ENCODE measurements at regions not wholly inside any gene's neighbourhood (a gene's known extent, or its start where the extent isn't known, plus 50 kb on each side); places are given as distances from the start of the nearest gene placed in this dataset.

DNA sequence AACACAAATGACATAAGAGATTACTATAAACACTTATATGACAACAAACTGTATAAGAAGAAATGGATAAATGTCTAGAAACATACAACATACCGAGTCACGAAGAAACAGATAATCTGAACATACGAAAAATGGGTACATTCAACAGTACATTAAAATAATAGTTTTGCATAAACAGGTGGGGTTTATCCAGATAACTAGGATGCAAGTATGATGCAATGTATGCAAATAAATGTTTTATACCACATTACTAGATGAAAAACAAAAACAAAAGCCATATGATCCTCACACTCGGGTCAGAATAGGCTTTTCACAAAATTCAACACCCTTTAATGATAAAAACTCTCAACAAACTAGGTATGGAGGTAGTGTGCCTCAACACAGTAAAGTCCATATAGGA lies 1585.7 kb downstream of the BRINP3 start:
- TF ChIP-seq CTCF (conservative IDR thresholded peaks at IDR 0.05; ENCODE audit: low read depth, low read length), result no peak
- H3K4me3 ChIP-seq (ENCODE audit: low read depth, low read length), result no peak overlapping the region
- DNase-seq (ENCODE audit: low read depth), result no peak

DNA sequence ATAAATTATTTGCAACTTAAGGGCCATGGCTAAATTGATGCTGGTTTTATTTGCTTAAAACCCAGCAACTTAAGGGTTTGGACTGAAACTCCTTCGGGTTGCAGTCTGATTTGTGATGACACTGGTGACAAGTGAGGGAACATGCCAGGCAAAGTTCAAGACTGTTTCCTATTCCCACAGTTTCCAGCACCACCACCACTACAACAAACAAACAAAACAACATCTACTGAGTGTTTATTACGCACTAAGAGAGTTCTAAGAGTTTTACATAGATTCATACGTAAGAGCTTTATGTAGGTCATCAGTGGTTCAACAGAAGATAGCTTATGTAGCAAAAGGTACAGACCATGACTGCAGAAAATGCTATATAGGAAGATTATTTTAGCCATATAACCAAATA lies 1582.1 kb downstream of the BRINP3 start:
- H3K4me3 ChIP-seq (ENCODE audit: low read depth, low read length), result no peak overlapping the region
- DNase-seq (ENCODE audit: low read depth), result no peak
- no peak for TF ChIP-seq CTCF (conservative IDR thresholded peaks at IDR 0.05; ENCODE audit: low read depth, low read length)

DNA sequence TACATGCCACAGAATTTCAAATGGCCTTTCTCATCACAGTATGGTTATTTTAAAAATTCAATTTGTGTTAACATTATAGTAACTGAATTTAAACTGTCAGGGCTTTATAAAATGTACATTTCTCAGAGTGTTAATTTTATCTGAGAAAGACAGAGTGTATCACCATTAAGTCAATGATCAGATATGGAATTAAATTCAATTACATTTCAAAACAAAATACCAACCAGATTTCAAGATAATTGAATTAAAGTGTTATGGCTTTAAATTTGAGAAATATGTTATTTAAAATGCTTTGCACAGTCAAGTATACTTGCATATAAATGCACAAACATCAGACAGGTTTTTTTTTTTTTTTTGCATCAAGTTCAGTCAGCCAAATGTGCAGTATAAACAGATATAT lies 1574.4 kb downstream of the BRINP3 start:
- no peak for DNase-seq (ENCODE audit: low read depth)
- TF ChIP-seq CTCF (conservative IDR thresholded peaks at IDR 0.05; ENCODE audit: low read depth, low read length), result no peak
- H3K4me3 ChIP-seq (ENCODE audit: low read depth, low read length), result no peak overlapping the region

GRCh38 chr1:188904201-188904600 lies 1573.5 kb downstream of the BRINP3 start:
- no peak for TF ChIP-seq CTCF (conservative IDR thresholded peaks at IDR 0.05; ENCODE audit: low read depth, low read length)
- no peak overlapping the region for H3K4me3 ChIP-seq (ENCODE audit: low read depth, low read length)
- no peak for DNase-seq (ENCODE audit: low read depth)

DNA sequence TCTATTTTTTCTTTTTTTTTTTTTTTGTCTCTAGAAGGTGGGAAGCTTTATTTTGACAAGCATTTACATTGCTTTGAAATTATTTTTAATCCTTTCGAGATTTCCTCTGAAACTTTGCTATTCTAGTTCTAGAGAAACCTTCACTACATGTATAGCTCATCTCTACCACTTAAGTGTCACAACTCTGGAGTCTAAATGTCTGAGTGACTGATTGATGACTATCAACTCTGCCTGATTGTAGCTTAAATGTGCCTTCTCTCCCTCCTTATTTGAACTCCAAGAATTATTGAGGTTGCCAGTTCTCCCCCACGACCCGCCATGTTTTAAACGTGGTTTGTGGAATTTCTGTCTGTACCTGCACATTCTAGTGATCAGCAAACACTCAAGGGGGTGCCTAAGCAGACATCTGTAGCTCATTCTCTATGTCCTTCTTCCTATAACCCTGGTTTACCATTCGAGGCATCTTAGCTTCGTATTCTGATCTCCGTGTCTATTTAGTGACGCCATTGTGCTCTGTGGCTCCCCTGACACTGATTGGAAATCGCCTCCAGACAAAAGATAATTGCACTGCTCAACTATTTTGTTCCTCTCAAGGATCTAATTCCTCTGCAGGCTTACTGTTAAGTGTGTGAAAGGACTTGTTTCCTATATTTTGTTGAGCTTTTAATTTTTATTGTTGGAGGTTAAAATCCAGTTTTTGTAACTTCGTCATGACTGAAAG lies 1570.6 kb downstream of the BRINP3 start:
- no peak overlapping the region for H3K4me3 ChIP-seq (ENCODE audit: low read depth, low read length)
- no peak for DNase-seq (ENCODE audit: low read depth)
- no peak for TF ChIP-seq CTCF (conservative IDR thresholded peaks at IDR 0.05; ENCODE audit: low read depth, low read length)

DNA sequence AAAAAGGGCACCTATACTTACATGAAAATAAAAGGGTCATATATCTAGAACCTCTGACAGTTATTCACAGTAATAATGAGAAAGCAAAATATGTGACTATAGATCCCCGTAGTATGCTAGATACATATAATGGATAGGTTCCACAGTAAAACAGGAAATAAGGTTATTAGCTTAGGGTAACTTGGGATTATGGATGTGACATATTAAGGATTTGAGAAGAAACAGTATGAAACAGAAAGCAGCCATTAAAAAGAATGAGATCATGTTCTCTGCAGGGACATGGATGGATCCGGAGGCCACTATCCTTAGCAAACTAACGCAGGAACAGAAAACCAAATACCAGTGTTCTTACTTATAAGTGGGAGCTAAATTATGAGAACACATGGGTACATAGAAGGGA lies 1547.3 kb downstream of the BRINP3 start:
- no peak overlapping the region for H3K4me3 ChIP-seq (ENCODE audit: low read depth, low read length)
- TF ChIP-seq CTCF (conservative IDR thresholded peaks at IDR 0.05; ENCODE audit: low read depth, low read length), result no peak
- DNase-seq (ENCODE audit: low read depth), result no peak

GRCh38 chr1:188931506-188931905 lies 1546.2 kb downstream of the BRINP3 start:
- H3K4me3 ChIP-seq (ENCODE audit: low read depth, low read length), result no peak overlapping the region
- TF ChIP-seq CTCF (conservative IDR thresholded peaks at IDR 0.05; ENCODE audit: low read depth, low read length), result no peak
- DNase-seq (ENCODE audit: low read depth), result no peak

All from choroid plexus epithelial cell (primary cell).